ENCODE measurements at regions not wholly inside any gene's neighbourhood (a gene's known extent, or its start where the extent isn't known, plus 50 kb on each side); places are given as distances from the start of the nearest gene placed in this dataset.

DNA sequence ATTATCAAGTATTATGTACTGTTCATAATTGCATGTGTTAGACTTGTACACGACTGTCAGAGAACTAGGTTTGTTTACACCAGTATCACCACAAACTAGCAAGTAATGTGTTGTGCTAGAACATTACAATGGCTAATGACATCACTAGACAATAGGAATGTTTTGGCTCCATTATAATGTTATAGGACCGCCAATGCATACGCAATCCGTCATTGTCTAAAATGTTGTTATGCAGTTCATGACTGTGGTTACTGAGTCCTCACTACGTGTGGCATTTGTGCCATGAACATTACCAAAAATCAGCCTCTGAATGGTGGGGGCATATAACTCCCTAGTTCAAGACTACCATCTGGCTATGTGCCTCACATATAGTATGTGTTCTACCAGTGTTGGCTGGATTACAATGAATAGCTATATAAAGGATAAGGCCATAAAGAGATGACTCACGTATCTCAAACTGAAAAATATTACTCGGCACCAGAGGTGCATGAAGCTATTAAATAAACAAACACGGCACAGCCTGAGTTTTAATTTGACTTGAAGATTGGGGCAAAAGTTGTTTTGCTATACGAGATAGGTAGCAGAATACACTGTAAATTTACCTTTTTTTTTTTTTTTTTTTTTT, 89.1 kb upstream of the COL24A1 start:
- Histone ChIP-seq H3K9me3 (no peaks in the 10 kb centered on the region), H3K4me1 (no peaks in the 10 kb centered on the region), H3K27ac (no peak overlapping the region), H3K36me3 (no peaks in the 10 kb centered on the region), H3K4me3 (no peak overlapping the region), H3K27me3 (no peaks in the 10 kb centered on the region)
- intact Hi-C loops (cut with DNase I; ENCODE audit: low total_unique reads) = no loop called here
- no peak for TF ChIP-seq CTCF (IDR thresholded peaks at IDR 0.05)
- no peak for TF ChIP-seq POLR2A (IDR thresholded peaks at IDR 0.05)
- TF ChIP-seq POLR2AphosphoS5 (IDR thresholded peaks at IDR 0.05) = no peak
- DNase-seq (ENCODE audit: low spot score in 2 of 2) = no peak

GRCh38 chr1:86239894-86240293, 83.3 kb upstream of the COL24A1 start:
- H3K36me3 ChIP-seq = no peaks in the 10 kb centered on the region
- no peak for DNase-seq (ENCODE audit: low spot score in 2 of 2)
- intact Hi-C loops (cut with DNase I; ENCODE audit: low total_unique reads) = no loop called here
- no peak overlapping the region for H3K27ac ChIP-seq
- no peaks in the 10 kb centered on the region for H3K4me1 ChIP-seq
- TF ChIP-seq POLR2A (IDR thresholded peaks at IDR 0.05) = no peak
- no peak for TF ChIP-seq CTCF (IDR thresholded peaks at IDR 0.05)
- no peak for TF ChIP-seq POLR2AphosphoS5 (IDR thresholded peaks at IDR 0.05)
- no peaks in the 10 kb centered on the region for H3K27me3 ChIP-seq
- H3K4me3 ChIP-seq = no peak overlapping the region
- H3K9me3 ChIP-seq = peaks cover 0 to 10% of the 10 kb centered on the region in 2 donors

GRCh38 chr1:86239490-86239889, 82.9 kb upstream of the COL24A1 start:
- DNase-seq (ENCODE audit: low spot score in 2 of 2) = no peak
- intact Hi-C loops (cut with DNase I; ENCODE audit: low total_unique reads) = no loop called here
- H3K4me1 ChIP-seq = no peaks in the 10 kb centered on the region
- no peak overlapping the region for H3K4me3 ChIP-seq
- H3K9me3 ChIP-seq = peaks cover 0 to 12% of the 10 kb centered on the region in 2 donors
- no peaks in the 10 kb centered on the region for H3K36me3 ChIP-seq
- TF ChIP-seq POLR2A (IDR thresholded peaks at IDR 0.05) (no peak), POLR2AphosphoS5 (IDR thresholded peaks at IDR 0.05) (no peak), CTCF (IDR thresholded peaks at IDR 0.05) (no peak)
- no peak overlapping the region for H3K27ac ChIP-seq
- H3K27me3 ChIP-seq = no peaks in the 10 kb centered on the region

GRCh38 chr1:86238226-86238625, 81.7 kb upstream of the COL24A1 start:
- no peak overlapping the region for H3K27ac ChIP-seq
- intact Hi-C loops (cut with DNase I; ENCODE audit: low total_unique reads) = no loop called here
- peaks cover 0 to 12% of the 10 kb centered on the region in 2 donors for H3K9me3 ChIP-seq
- H3K4me3 ChIP-seq = no peak overlapping the region
- no peaks in the 10 kb centered on the region for H3K27me3 ChIP-seq
- H3K4me1 ChIP-seq = no peaks in the 10 kb centered on the region
- DNase-seq (ENCODE audit: low spot score in 2 of 2) = no peak
- TF ChIP-seq POLR2A (IDR thresholded peaks at IDR 0.05) = no peak
- TF ChIP-seq POLR2AphosphoS5 (IDR thresholded peaks at IDR 0.05) = no peak
- no peak for TF ChIP-seq CTCF (IDR thresholded peaks at IDR 0.05)
- H3K36me3 ChIP-seq = no peaks in the 10 kb centered on the region

GRCh38 chr1:86235852-86236251, 79.3 kb upstream of the COL24A1 start:
- TF ChIP-seq POLR2A (IDR thresholded peaks at IDR 0.05) (no peak), CTCF (IDR thresholded peaks at IDR 0.05) (no peak), POLR2AphosphoS5 (IDR thresholded peaks at IDR 0.05) (no peak)

More at GRCh38 chr1:86235852-86236251, 79.3 kb upstream of the COL24A1 start:
- no peak for DNase-seq (ENCODE audit: low spot score in 2 of 2)
- no peak overlapping the region for H3K4me3 ChIP-seq
- no peak overlapping the region for H3K27ac ChIP-seq
- no peaks in the 10 kb centered on the region for H3K27me3 ChIP-seq
- intact Hi-C loops (cut with DNase I; ENCODE audit: low total_unique reads) = no loop called here
- no peaks in the 10 kb centered on the region for H3K4me1 ChIP-seq
- H3K36me3 ChIP-seq = no peaks in the 10 kb centered on the region
- peaks cover 0 to 12% of the 10 kb centered on the region in 2 donors for H3K9me3 ChIP-seq
